ENCODE measurements at regions not wholly inside any gene's neighbourhood (a gene's known extent, or its start where the extent isn't known, plus 50 kb on each side); places are given as distances from the start of the nearest gene placed in this dataset.

DNA sequence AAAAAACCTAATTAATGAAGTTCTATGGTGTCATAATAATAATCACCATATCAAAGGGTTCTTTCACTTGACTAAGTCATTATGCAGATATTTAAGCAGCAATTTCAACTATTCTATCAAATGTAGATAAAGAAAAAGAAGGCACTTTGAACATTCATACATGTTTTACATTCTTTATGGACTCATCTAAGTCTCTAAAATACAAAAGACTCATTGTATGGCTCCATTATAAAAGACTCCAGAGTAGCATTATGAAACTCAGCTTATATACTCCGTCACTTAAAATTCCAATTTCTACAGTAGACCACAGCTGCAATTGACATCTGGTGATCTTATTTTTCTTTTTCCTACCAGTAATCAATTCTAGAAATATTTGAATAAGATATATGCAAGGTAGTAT is 173.5 kb upstream of the KIF2B start:
- TF ChIP-seq POLR2A (IDR thresholded peaks at IDR 0.05; ENCODE audit: low read depth, low read length) (no peak), BHLHE40 (IDR thresholded peaks at IDR 0.05; ENCODE audit: low read depth, low read length) (no peak), SMC3 (IDR thresholded peaks at IDR 0.05; ENCODE audit: low read depth, low read length) (no peak)
- TF ChIP-seq, protein P1, sequence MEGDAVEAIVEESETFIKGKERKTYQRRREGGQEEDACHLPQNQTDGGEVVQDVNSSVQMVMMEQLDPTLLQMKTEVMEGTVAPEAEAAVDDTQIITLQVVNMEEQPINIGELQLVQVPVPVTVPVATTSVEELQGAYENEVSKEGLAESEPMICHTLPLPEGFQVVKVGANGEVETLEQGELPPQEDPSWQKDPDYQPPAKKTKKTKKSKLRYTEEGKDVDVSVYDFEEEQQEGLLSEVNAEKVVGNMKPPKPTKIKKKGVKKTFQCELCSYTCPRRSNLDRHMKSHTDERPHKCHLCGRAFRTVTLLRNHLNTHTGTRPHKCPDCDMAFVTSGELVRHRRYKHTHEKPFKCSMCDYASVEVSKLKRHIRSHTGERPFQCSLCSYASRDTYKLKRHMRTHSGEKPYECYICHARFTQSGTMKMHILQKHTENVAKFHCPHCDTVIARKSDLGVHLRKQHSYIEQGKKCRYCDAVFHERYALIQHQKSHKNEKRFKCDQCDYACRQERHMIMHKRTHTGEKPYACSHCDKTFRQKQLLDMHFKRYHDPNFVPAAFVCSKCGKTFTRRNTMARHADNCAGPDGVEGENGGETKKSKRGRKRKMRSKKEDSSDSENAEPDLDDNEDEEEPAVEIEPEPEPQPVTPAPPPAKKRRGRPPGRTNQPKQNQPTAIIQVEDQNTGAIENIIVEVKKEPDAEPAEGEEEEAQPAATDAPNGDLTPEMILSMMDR (conservative IDR thresholded peaks at IDR 0.05; ENCODE audit: low read depth, low read length): no peak
- TF ChIP-seq, protein P2, sequence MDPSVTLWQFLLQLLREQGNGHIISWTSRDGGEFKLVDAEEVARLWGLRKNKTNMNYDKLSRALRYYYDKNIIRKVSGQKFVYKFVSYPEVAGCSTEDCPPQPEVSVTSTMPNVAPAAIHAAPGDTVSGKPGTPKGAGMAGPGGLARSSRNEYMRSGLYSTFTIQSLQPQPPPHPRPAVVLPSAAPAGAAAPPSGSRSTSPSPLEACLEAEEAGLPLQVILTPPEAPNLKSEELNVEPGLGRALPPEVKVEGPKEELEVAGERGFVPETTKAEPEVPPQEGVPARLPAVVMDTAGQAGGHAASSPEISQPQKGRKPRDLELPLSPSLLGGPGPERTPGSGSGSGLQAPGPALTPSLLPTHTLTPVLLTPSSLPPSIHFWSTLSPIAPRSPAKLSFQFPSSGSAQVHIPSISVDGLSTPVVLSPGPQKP (IDR thresholded peaks at IDR 0.05; ENCODE audit: borderline replicate concordance, low read depth, low read length): no peak
- TF ChIP-seq, protein P3, sequence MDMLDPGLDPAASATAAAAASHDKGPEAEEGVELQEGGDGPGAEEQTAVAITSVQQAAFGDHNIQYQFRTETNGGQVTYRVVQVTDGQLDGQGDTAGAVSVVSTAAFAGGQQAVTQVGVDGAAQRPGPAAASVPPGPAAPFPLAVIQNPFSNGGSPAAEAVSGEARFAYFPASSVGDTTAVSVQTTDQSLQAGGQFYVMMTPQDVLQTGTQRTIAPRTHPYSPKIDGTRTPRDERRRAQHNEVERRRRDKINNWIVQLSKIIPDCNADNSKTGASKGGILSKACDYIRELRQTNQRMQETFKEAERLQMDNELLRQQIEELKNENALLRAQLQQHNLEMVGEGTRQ (IDR thresholded peaks at IDR 0.05; ENCODE audit: low read depth, low read length): no peak

All from IMR-90 (cell line).